ENCODE measurements at regions not wholly inside any gene's neighbourhood (a gene's known extent, or its start where the extent isn't known, plus 50 kb on each side); places are given as distances from the start of the nearest gene placed in this dataset.

GRCh38 chr4:133389029-133389428, 239.9 kb downstream of the PCDH10 start:
- TF ChIP-seq CTCF (IDR thresholded peaks at IDR 0.05; ENCODE audit: extremely low read depth, insufficient read depth, missing control alignments), result no peak
- DNase-seq (ENCODE audit: low spot score), result no peak
- in situ Hi-C loops (cut with MboI; ENCODE audit: low pct_unique_long_range_greater_than_20kb, low sequenced_read_pairs, unreplicated experiment), result no loop called here

DNA sequence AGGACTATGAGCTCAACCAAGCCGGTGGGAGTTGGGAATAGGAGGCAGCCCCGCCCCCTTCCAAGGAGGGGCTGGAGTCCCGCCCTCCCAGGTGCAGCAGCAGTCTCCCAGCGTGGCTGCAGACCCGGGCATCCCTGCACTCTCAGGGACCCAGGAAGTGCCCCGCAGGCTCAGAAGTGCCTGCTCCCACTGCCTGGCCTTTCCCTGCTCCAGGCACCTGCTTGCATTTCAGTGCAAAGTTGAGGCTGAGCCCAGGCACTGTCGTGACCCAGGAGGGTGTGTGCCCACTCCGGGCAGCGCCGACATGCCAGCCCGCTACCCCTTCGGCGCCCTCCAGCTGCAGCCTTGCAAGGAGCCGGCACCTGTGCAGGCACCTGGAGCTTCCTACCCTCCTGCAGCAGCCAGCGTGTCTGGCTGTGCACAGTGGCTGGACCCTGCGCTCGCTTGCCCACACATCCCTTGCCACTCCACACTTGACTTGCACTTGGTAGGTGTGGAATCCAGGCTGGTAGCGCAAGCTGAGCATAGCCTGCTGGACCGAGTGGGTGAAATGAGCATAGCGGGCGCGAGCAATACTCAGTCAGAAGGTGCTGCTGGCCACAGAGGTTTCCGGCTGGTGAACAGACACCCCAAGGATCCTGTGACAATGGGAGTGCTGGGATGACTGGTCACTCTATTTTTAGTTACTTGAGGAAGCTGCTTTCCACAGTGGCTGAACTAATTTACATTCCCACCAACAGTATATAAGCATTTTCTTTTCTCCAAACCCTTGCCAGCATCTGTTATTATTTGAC, 236.3 kb downstream of the PCDH10 start:
- in situ Hi-C loops (cut with MboI; ENCODE audit: low pct_unique_long_range_greater_than_20kb, low sequenced_read_pairs, unreplicated experiment), result no loop called here
- no peak for TF ChIP-seq CTCF (IDR thresholded peaks at IDR 0.05; ENCODE audit: extremely low read depth, insufficient read depth, missing control alignments)
- DNase-seq (ENCODE audit: low spot score), result no peak

GRCh38 chr4:133379681-133380438, 230.8 kb downstream of the PCDH10 start:
- in situ Hi-C loops (cut with MboI; ENCODE audit: low pct_unique_long_range_greater_than_20kb, low sequenced_read_pairs, unreplicated experiment), result no loop called here
- no peak for DNase-seq (ENCODE audit: low spot score)
- no peak for TF ChIP-seq CTCF (IDR thresholded peaks at IDR 0.05; ENCODE audit: extremely low read depth, insufficient read depth, missing control alignments)

DNA sequence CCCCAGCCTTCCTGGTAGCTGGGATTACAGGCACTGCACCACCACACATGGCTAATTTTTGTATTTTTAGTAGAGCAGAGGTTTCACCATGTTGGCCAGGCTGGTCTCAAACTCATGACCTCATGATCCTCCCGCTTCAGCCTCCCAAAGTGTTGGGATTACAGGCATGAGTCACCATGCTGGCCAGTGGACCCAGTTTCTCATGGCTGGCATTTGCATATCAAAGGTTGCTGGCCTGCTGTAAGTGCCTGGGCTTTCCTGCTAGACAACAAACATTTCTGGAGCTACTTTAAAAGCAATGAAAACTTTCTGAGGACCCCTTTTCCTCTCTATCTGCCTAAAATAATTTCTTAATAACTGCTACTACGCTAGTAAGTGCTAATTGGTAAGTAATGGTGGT, 228.2 kb downstream of the PCDH10 start:
- no peak for DNase-seq (ENCODE audit: low spot score)
- in situ Hi-C loops (cut with MboI; ENCODE audit: low pct_unique_long_range_greater_than_20kb, low sequenced_read_pairs, unreplicated experiment), result no loop called here
- no peak for TF ChIP-seq CTCF (IDR thresholded peaks at IDR 0.05; ENCODE audit: extremely low read depth, insufficient read depth, missing control alignments)

DNA sequence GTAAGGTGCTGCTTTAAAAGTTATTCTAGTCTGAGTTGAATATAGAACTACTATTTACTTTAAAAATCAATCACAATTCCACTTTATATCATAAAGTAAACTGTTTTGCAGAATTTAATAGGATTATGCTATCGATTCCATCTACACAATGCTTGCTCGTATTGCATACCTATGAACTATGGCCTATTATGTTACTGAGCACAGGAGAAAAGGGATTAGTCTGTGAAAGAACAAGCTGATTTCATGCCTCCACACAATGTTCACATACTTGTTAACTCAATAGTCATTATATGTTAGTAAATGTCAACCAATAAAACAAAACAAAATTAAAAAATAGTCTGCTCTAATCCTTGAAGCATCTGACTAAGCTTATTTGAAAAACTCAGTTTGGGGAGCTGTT, 223.6 kb downstream of the PCDH10 start:
- in situ Hi-C loops (cut with MboI; ENCODE audit: low pct_unique_long_range_greater_than_20kb, low sequenced_read_pairs, unreplicated experiment), result no loop called here
- no peak for DNase-seq (ENCODE audit: low spot score)

GRCh38 chr4:133355633-133356032, 206.5 kb downstream of the PCDH10 start:
- in situ Hi-C loops (cut with MboI; ENCODE audit: low pct_unique_long_range_greater_than_20kb, low sequenced_read_pairs, unreplicated experiment), result no loop called here
- TF ChIP-seq CTCF (IDR thresholded peaks at IDR 0.05; ENCODE audit: extremely low read depth, insufficient read depth, missing control alignments), result no peak
- DNase-seq (ENCODE audit: low spot score), result no peak

More for the DNA sequence above, 223.6 kb downstream of the PCDH10 start:
- no peak for TF ChIP-seq CTCF (IDR thresholded peaks at IDR 0.05; ENCODE audit: extremely low read depth, insufficient read depth, missing control alignments)

Measured in GM13977 (cell line).